GM19351 (cell line): ENCODE measurements at regions not wholly inside any gene's neighbourhood (a gene's known extent, or its start where the extent isn't known, plus 50 kb on each side); places are given as distances from the start of the nearest gene placed in this dataset.
A peak's percentile ranks its signal among the peaks of the same experiment; 100 is the strongest.
"Not testable (repeated sequence)": the region's sequence is repeated elsewhere in the genome, so short reads cannot be mapped to it uniquely, and the experiment has no call there.

Experiments
- ATAC-seq: cut with Tn5 transposase; IDR thresholded peaks from one replicate; pipeline ENCODE4 v1.9.1; 2021; ENCODE audit warnings: mild to moderate bottlenecking, moderate library complexity; ENCODE audit not compliant: unreplicated experiment

GRCh38 chr2:221775096-221775495, 203.0 kb upstream of the EPHA4 start:
- ATAC-seq, result no peak

GRCh38 chr2:221774136-221774535, 202.0 kb upstream of the EPHA4 start:
- no peak for ATAC-seq

GRCh38 chr2:221771297-221771696, 199.2 kb upstream of the EPHA4 start:
- ATAC-seq, result no peak

- ATAC-seq, result no peak
These were observed 195.3 kb upstream of the EPHA4 start for GRCh38 chr2:221767106-221768012.

- ATAC-seq, result no peak
These were observed 190.4 kb upstream of the EPHA4 start for GRCh38 chr2:221762496-221762895.

GRCh38 chr2:221761260-221761659, 189.2 kb upstream of the EPHA4 start:
- no peak for ATAC-seq

- ATAC-seq, result no peak
These were observed 186.0 kb upstream of the EPHA4 start for GRCh38 chr2:221758076-221758475.

- ATAC-seq, result no peak
These were observed 181.3 kb upstream of the EPHA4 start for GRCh38 chr2:221753401-221753800.

GRCh38 chr2:221752781-221753180, 180.7 kb upstream of the EPHA4 start:
- ATAC-seq, result no peak

- no peak for ATAC-seq
These were observed 178.2 kb upstream of the EPHA4 start for GRCh38 chr2:221750316-221750715.

- ATAC-seq, result peak; percentile 89
These were observed 175.3 kb upstream of the EPHA4 start for GRCh38 chr2:221747289-221747972.

- no peak for ATAC-seq
These were observed 169.6 kb upstream of the EPHA4 start for GRCh38 chr2:221741496-221742211.

- no peak for ATAC-seq
These were observed 159.5 kb upstream of the EPHA4 start for GRCh38 chr2:221731432-221732145.

- no peak for ATAC-seq
These were observed 154.9 kb upstream of the EPHA4 start for GRCh38 chr2:221726894-221727513.

GRCh38 chr2:221724631-221725203, 152.6 kb upstream of the EPHA4 start:
- ATAC-seq, result no peak

GRCh38 chr2:221724117-221724516, 152.0 kb upstream of the EPHA4 start:
- not testable (repeated sequence) for ATAC-seq

- no peak for ATAC-seq
These were observed 144.6 kb upstream of the EPHA4 start for GRCh38 chr2:221716426-221717303.

GRCh38 chr2:221715523-221716247, 143.6 kb upstream of the EPHA4 start:
- no peak for ATAC-seq
